ENCODE measurements at regions not wholly inside any gene's neighbourhood (a gene's known extent, or its start where the extent isn't known, plus 50 kb on each side); places are given as distances from the start of the nearest gene placed in this dataset.

GRCh38 chr21:27740084-27740483, 773.2 kb upstream of the ADAMTS5 start:
- no peaks in the 10 kb centered on the region for H3K79me2 ChIP-seq (ENCODE audit: low read length)
- no peak overlapping the region for H2AFZ ChIP-seq (ENCODE audit: low read length)
- no peaks in the 10 kb centered on the region for H3K36me3 ChIP-seq (ENCODE audit: insufficient read depth, low read length)
- no peaks in the 10 kb centered on the region for H3K27me3 ChIP-seq (ENCODE audit: low read length)
- no peak for DNase-seq
- H3K9ac ChIP-seq (ENCODE audit: low read length), result no peak overlapping the region
- H3K4me1 ChIP-seq (ENCODE audit: low read length), result no peaks in the 10 kb centered on the region
- H3K4me2 ChIP-seq (ENCODE audit: low read depth, low read length, poor library complexity, severe bottlenecking), result no peak overlapping the region
- no peaks in the 10 kb centered on the region for H3K9me2 ChIP-seq (replicated peaks; ENCODE audit: insufficient read depth, low read length)
- peaks cover 13% of the 10 kb centered on the region for H3K9me3 ChIP-seq (ENCODE audit: low read length)
- no peak overlapping the region for H3K4me3 ChIP-seq (ENCODE audit: low read length)
- no peaks in the 10 kb centered on the region for H4K20me1 ChIP-seq (ENCODE audit: insufficient read depth, low read depth, low read length)
- no peak overlapping the region for H3K27ac ChIP-seq (ENCODE audit: low read length)

GRCh38 chr21:27739187-27739586, 772.3 kb upstream of the ADAMTS5 start:
- H3K4me1 ChIP-seq (ENCODE audit: low read length), result no peaks in the 10 kb centered on the region
- no peaks in the 10 kb centered on the region for H3K79me2 ChIP-seq (ENCODE audit: low read length)
- no peak overlapping the region for H2AFZ ChIP-seq (ENCODE audit: low read length)
- H3K9me2 ChIP-seq (replicated peaks; ENCODE audit: insufficient read depth, low read length), result no peaks in the 10 kb centered on the region
- peaks cover 5% of the 10 kb centered on the region for H3K9me3 ChIP-seq (ENCODE audit: low read length)
- H3K4me2 ChIP-seq (ENCODE audit: low read depth, low read length, poor library complexity, severe bottlenecking), result no peak overlapping the region
- H3K9ac ChIP-seq (ENCODE audit: low read length), result no peak overlapping the region
- no peaks in the 10 kb centered on the region for H3K27me3 ChIP-seq (ENCODE audit: low read length)
- no peak overlapping the region for H3K27ac ChIP-seq (ENCODE audit: low read length)
- no peak overlapping the region for H3K4me3 ChIP-seq (ENCODE audit: low read length)
- H4K20me1 ChIP-seq (ENCODE audit: insufficient read depth, low read depth, low read length), result no peaks in the 10 kb centered on the region
- H3K36me3 ChIP-seq (ENCODE audit: insufficient read depth, low read length), result no peaks in the 10 kb centered on the region
- DNase-seq, result no peak

GRCh38 chr21:27735699-27736098, 768.8 kb upstream of the ADAMTS5 start:
- Histone ChIP-seq H3K9me2 (replicated peaks; ENCODE audit: insufficient read depth, low read length) (no peaks in the 10 kb centered on the region), H3K9ac (ENCODE audit: low read length) (no peak overlapping the region), H3K36me3 (ENCODE audit: insufficient read depth, low read length) (no peaks in the 10 kb centered on the region), H3K4me3 (ENCODE audit: low read length) (no peak overlapping the region), H2AFZ (ENCODE audit: low read length) (no peak overlapping the region), H3K4me1 (ENCODE audit: low read length) (no peaks in the 10 kb centered on the region), H3K27ac (ENCODE audit: low read length) (no peak overlapping the region), H3K4me2 (ENCODE audit: low read depth, low read length, poor library complexity, severe bottlenecking) (no peak overlapping the region), H3K27me3 (ENCODE audit: low read length) (no peaks in the 10 kb centered on the region), H3K9me3 (ENCODE audit: low read length) (peaks cover 4% of the 10 kb centered on the region; the same call in 1 of the 2 replicates), H4K20me1 (ENCODE audit: insufficient read depth, low read depth, low read length) (no peaks in the 10 kb centered on the region), H3K79me2 (ENCODE audit: low read length) (no peaks in the 10 kb centered on the region)
- no peak for DNase-seq

GRCh38 chr21:27734146-27734545, 767.3 kb upstream of the ADAMTS5 start:
- DNase-seq, result no peak
- Histone ChIP-seq H3K36me3 (ENCODE audit: insufficient read depth, low read length) (no peaks in the 10 kb centered on the region), H3K27ac (ENCODE audit: low read length) (no peak overlapping the region), H3K4me1 (ENCODE audit: low read length) (no peaks in the 10 kb centered on the region), H2AFZ (ENCODE audit: low read length) (no peak overlapping the region), H3K9me2 (replicated peaks; ENCODE audit: insufficient read depth, low read length) (no peaks in the 10 kb centered on the region), H3K79me2 (ENCODE audit: low read length) (no peaks in the 10 kb centered on the region), H3K9ac (ENCODE audit: low read length) (no peak overlapping the region), H3K27me3 (ENCODE audit: low read length) (no peaks in the 10 kb centered on the region), H3K4me3 (ENCODE audit: low read length) (no peak overlapping the region), H3K9me3 (ENCODE audit: low read length) (peaks cover 4% of the 10 kb centered on the region; the same call in 1 of the 2 replicates), H4K20me1 (ENCODE audit: insufficient read depth, low read depth, low read length) (no peaks in the 10 kb centered on the region), H3K4me2 (ENCODE audit: low read depth, low read length, poor library complexity, severe bottlenecking) (no peak overlapping the region)

- H3K4me3 ChIP-seq (ENCODE audit: low read length), result no peak overlapping the region
- H4K20me1 ChIP-seq (ENCODE audit: insufficient read depth, low read depth, low read length), result no peaks in the 10 kb centered on the region
- no peak overlapping the region for H3K27ac ChIP-seq (ENCODE audit: low read length)
- H2AFZ ChIP-seq (ENCODE audit: low read length), result no peak overlapping the region
- H3K4me2 ChIP-seq (ENCODE audit: low read depth, low read length, poor library complexity, severe bottlenecking), result no peak overlapping the region
- H3K9me2 ChIP-seq (replicated peaks; ENCODE audit: insufficient read depth, low read length), result no peaks in the 10 kb centered on the region
- peaks cover 16% of the 10 kb centered on the region for H3K9me3 ChIP-seq (ENCODE audit: low read length)
- no peaks in the 10 kb centered on the region for H3K79me2 ChIP-seq (ENCODE audit: low read length)
- H3K36me3 ChIP-seq (ENCODE audit: insufficient read depth, low read length), result no peaks in the 10 kb centered on the region
- no peaks in the 10 kb centered on the region for H3K4me1 ChIP-seq (ENCODE audit: low read length)
- H3K27me3 ChIP-seq (ENCODE audit: low read length), result no peaks in the 10 kb centered on the region
- no peak for DNase-seq
- H3K9ac ChIP-seq (ENCODE audit: low read length), result no peak overlapping the region
Measured at GRCh38 chr21:27725916-27726315, 759.0 kb upstream of the ADAMTS5 start.

GRCh38 chr21:27722095-27722494, 755.2 kb upstream of the ADAMTS5 start:
- H3K27me3 ChIP-seq (ENCODE audit: low read length), result no peaks in the 10 kb centered on the region
- no peak overlapping the region for H2AFZ ChIP-seq (ENCODE audit: low read length)
- H3K4me2 ChIP-seq (ENCODE audit: low read depth, low read length, poor library complexity, severe bottlenecking), result no peak overlapping the region
- no peaks in the 10 kb centered on the region for H3K79me2 ChIP-seq (ENCODE audit: low read length)
- no peak overlapping the region for H3K27ac ChIP-seq (ENCODE audit: low read length)
- no peak overlapping the region for H3K9ac ChIP-seq (ENCODE audit: low read length)
- H3K4me1 ChIP-seq (ENCODE audit: low read length), result no peaks in the 10 kb centered on the region
- H3K36me3 ChIP-seq (ENCODE audit: insufficient read depth, low read length), result no peaks in the 10 kb centered on the region
- H3K4me3 ChIP-seq (ENCODE audit: low read length), result no peak overlapping the region
- no peak for DNase-seq
- H3K9me3 ChIP-seq (ENCODE audit: low read length), result peaks cover 14% of the 10 kb centered on the region
- H3K9me2 ChIP-seq (replicated peaks; ENCODE audit: insufficient read depth, low read length), result no peaks in the 10 kb centered on the region
- H4K20me1 ChIP-seq (ENCODE audit: insufficient read depth, low read depth, low read length), result no peaks in the 10 kb centered on the region

- no peak overlapping the region for H3K27ac ChIP-seq (ENCODE audit: low read length)
- DNase-seq, result no peak
- peaks cover 18% of the 10 kb centered on the region for H3K9me3 ChIP-seq (ENCODE audit: low read length)
- no peaks in the 10 kb centered on the region for H4K20me1 ChIP-seq (ENCODE audit: insufficient read depth, low read depth, low read length)
- no peak overlapping the region for H2AFZ ChIP-seq (ENCODE audit: low read length)
- H3K9me2 ChIP-seq (replicated peaks; ENCODE audit: insufficient read depth, low read length), result no peaks in the 10 kb centered on the region
- no peaks in the 10 kb centered on the region for H3K27me3 ChIP-seq (ENCODE audit: low read length)
- H3K4me1 ChIP-seq (ENCODE audit: low read length), result no peaks in the 10 kb centered on the region
- no peak overlapping the region for H3K9ac ChIP-seq (ENCODE audit: low read length)
- H3K4me3 ChIP-seq (ENCODE audit: low read length), result no peak overlapping the region
- no peak overlapping the region for H3K4me2 ChIP-seq (ENCODE audit: low read depth, low read length, poor library complexity, severe bottlenecking)
- H3K79me2 ChIP-seq (ENCODE audit: low read length), result no peaks in the 10 kb centered on the region
- no peaks in the 10 kb centered on the region for H3K36me3 ChIP-seq (ENCODE audit: insufficient read depth, low read length)
Measured at GRCh38 chr21:27721675-27722074, 754.8 kb upstream of the ADAMTS5 start.

- Histone ChIP-seq H3K9ac (ENCODE audit: low read length) (no peak overlapping the region), H3K9me3 (ENCODE audit: low read length) (peaks cover 16% of the 10 kb centered on the region), H3K27ac (ENCODE audit: low read length) (no peak overlapping the region), H2AFZ (ENCODE audit: low read length) (no peak overlapping the region), H4K20me1 (ENCODE audit: insufficient read depth, low read depth, low read length) (no peaks in the 10 kb centered on the region), H3K79me2 (ENCODE audit: low read length) (no peaks in the 10 kb centered on the region), H3K4me1 (ENCODE audit: low read length) (no peaks in the 10 kb centered on the region), H3K4me2 (ENCODE audit: low read depth, low read length, poor library complexity, severe bottlenecking) (no peak overlapping the region), H3K4me3 (ENCODE audit: low read length) (no peak overlapping the region), H3K27me3 (ENCODE audit: low read length) (no peaks in the 10 kb centered on the region), H3K9me2 (replicated peaks; ENCODE audit: insufficient read depth, low read length) (no peaks in the 10 kb centered on the region), H3K36me3 (ENCODE audit: insufficient read depth, low read length) (no peaks in the 10 kb centered on the region)
- no peak for DNase-seq
Measured at GRCh38 chr21:27719226-27719625, 752.3 kb upstream of the ADAMTS5 start.

GRCh38 chr21:27715131-27715530, 748.2 kb upstream of the ADAMTS5 start:
- Histone ChIP-seq H3K36me3 (ENCODE audit: insufficient read depth, low read length) (no peaks in the 10 kb centered on the region), H3K9me3 (ENCODE audit: low read length) (peaks cover 18% of the 10 kb centered on the region), H4K20me1 (ENCODE audit: insufficient read depth, low read depth, low read length) (no peaks in the 10 kb centered on the region), H3K27me3 (ENCODE audit: low read length) (no peaks in the 10 kb centered on the region), H3K4me2 (ENCODE audit: low read depth, low read length, poor library complexity, severe bottlenecking) (no peak overlapping the region), H3K27ac (ENCODE audit: low read length) (no peak overlapping the region), H3K4me1 (ENCODE audit: low read length) (no peaks in the 10 kb centered on the region), H3K4me3 (ENCODE audit: low read length) (no peak overlapping the region), H2AFZ (ENCODE audit: low read length) (no peak overlapping the region), H3K79me2 (ENCODE audit: low read length) (no peaks in the 10 kb centered on the region), H3K9ac (ENCODE audit: low read length) (no peak overlapping the region), H3K9me2 (replicated peaks; ENCODE audit: insufficient read depth, low read length) (no peaks in the 10 kb centered on the region)
- no peak for DNase-seq
